GM23338 (cell line): ENCODE measurements at regions not wholly inside any gene's neighbourhood (a gene's known extent, or its start where the extent isn't known, plus 50 kb on each side); places are given as distances from the start of the nearest gene placed in this dataset.

Experiments used
- ATAC-seq: fragments of 200-7000 bp; cut with Tn5 transposase; 3 replicates; pipeline ENCODE4 v1.9.1; 2020
- DNase-seq: peaks from one replicate; pipeline ENCODE4 v3.0.0-alpha.2; 2015; ENCODE audit warnings: low spot score
- H2AFZ ChIP-seq: fragments of 200-600 bp; sonication (generic); 2 replicates; pipeline ENCODE4 v1.8.0; 2016; ENCODE audit warnings: antibody characterized with exemption, mild to moderate bottlenecking, moderate library complexity
- H3F3A ChIP-seq: fragments of 200-600 bp; sonication (generic); replicated peaks from 2 replicates; pipeline ENCODE4 v1.8.0; 2017; ENCODE audit warnings: antibody characterized with exemption, mixed run types, low read depth
- H3K27ac ChIP-seq: fragments of 200-600 bp; sonication (generic); 2 replicates; pipeline ENCODE4 v1.6.1; 2016; ENCODE audit warnings: low read depth
- H3K27me3 ChIP-seq: fragments of 200-600 bp; sonication (generic); 2 replicates; pipeline ENCODE4 v1.8.0; 2016; ENCODE audit warnings: mild to moderate bottlenecking, mixed run types, moderate library complexity; ENCODE audit not compliant: insufficient read depth
- H3K36me3 ChIP-seq: fragments of 200-600 bp; sonication (generic); 2 replicates; pipeline ENCODE4 v1.8.0; 2016; ENCODE audit warnings: mild to moderate bottlenecking; ENCODE audit not compliant: insufficient read depth
- H3K4me1 ChIP-seq: fragments of 200-600 bp; sonication (generic); 2 replicates; pipeline ENCODE4 v1.8.0; 2016; ENCODE audit warnings: mild to moderate bottlenecking, moderate library complexity; ENCODE audit not compliant: insufficient read depth
- H3K4me2 ChIP-seq: fragments of 200-600 bp; sonication (generic); 2 replicates; pipeline ENCODE4 v1.7.1; 2017; ENCODE audit warnings: mixed run types
- H3K4me3 ChIP-seq: fragments of 200-600 bp; sonication (generic); 2 replicates; pipeline ENCODE4 v1.6.1; 2016; ENCODE audit warnings: mixed run types
- H3K79me2 ChIP-seq: fragments of 200-600 bp; sonication (generic); replicated peaks from 2 replicates; pipeline ENCODE4 v1.8.0; 2017; ENCODE audit warnings: mild to moderate bottlenecking; ENCODE audit not compliant: insufficient read depth
- H3K9me2 ChIP-seq: fragments of 200-600 bp; sonication (generic); 2 replicates; pipeline ENCODE4 v1.8.0; 2017; ENCODE audit not compliant: insufficient read depth
- H4K20me1 ChIP-seq: fragments of 200-600 bp; sonication (generic); replicated peaks from 2 replicates; pipeline ENCODE4 v1.8.0; 2017; ENCODE audit warnings: mild to moderate bottlenecking; ENCODE audit not compliant: insufficient read depth
- H3K27ac Mint-ChIP-seq: 2 replicates; pipeline ENCODE4 v1.8.0; 2020; ENCODE audit warnings: inconsistent platforms, mild to moderate bottlenecking, moderate library complexity, mixed read lengths
- H3K27me3 Mint-ChIP-seq: 3 replicates; pipeline ENCODE4 v1.8.0; 2022; ENCODE audit warnings: low read depth, mild to moderate bottlenecking, moderate library complexity, mixed read lengths, inconsistent platforms; ENCODE audit not compliant: insufficient read depth, poor library complexity
- H3K36me3 Mint-ChIP-seq: 3 replicates; pipeline ENCODE4 v1.8.0; 2021; ENCODE audit warnings: low read depth, mild to moderate bottlenecking, inconsistent platforms, moderate library complexity, mixed read lengths
- H3K4me1 Mint-ChIP-seq: 3 replicates; pipeline ENCODE4 v1.8.0; 2020; ENCODE audit warnings: mild to moderate bottlenecking, inconsistent platforms, mixed read lengths
- H3K4me3 Mint-ChIP-seq: 3 replicates; pipeline ENCODE4 v1.8.0; 2021; ENCODE audit warnings: moderate library complexity, mild to moderate bottlenecking, inconsistent platforms, mixed read lengths
- H3K9me3 Mint-ChIP-seq: 3 replicates; pipeline ENCODE4 v1.8.0; 2020; ENCODE audit warnings: moderate library complexity, mild to moderate bottlenecking, inconsistent platforms, mixed read lengths
- CTCF ChIP-seq, 2 experiments: fragments of 200-600 bp in 1 of 2; sonication (generic) in 1 of 2; conservative IDR thresholded peaks; 2 replicates each; pipeline versions ENCODE4 v1.5.1 to v1.6.1; 2016 to 2017; ENCODE audit warnings: antibody characterized with exemption in 2 of 2, low read depth in 2 of 2, mild to moderate bottlenecking in 2 of 2, moderate library complexity in 1 of 2
- EZH2 ChIP-seq: fragments of 200-600 bp; sonication (generic); IDR thresholded peaks from one replicate; pipeline ENCODE4 v1.8.0; 2017; ENCODE audit warnings: antibody characterized with exemption, mild to moderate bottlenecking, low read depth; ENCODE audit not compliant: unreplicated experiment
- EZH2phosphoT487 ChIP-seq: fragments of 200-600 bp; sonication (generic); IDR thresholded peaks from one replicate; pipeline ENCODE4 v1.8.1; 2018; ENCODE audit warnings: antibody characterized with exemption; ENCODE audit not compliant: unreplicated experiment
- JUNB ChIP-seq: IDR thresholded peaks from one replicate; pipeline ENCODE4 v1.6.1; 2016; ENCODE audit warnings: antibody characterized with exemption; ENCODE audit not compliant: unreplicated experiment
- NANOG ChIP-seq: IDR thresholded peaks from 2 replicates; pipeline ENCODE4 v1.6.1; 2016; ENCODE audit warnings: antibody characterized with exemption, borderline replicate concordance
- POLR2AphosphoS5 ChIP-seq: IDR thresholded peaks from 2 replicates; pipeline ENCODE4 v1.6.1; 2016; ENCODE audit warnings: antibody characterized with exemption, low read depth
- REST ChIP-seq: IDR thresholded peaks from one replicate; pipeline ENCODE4 v1.6.1; 2018; ENCODE audit warnings: antibody characterized with exemption; ENCODE audit not compliant: unreplicated experiment
- ZNF114 ChIP-seq: fragments of 250-450 bp; sonication (Bioruptor Pico); IDR thresholded peaks from 2 replicates; pipeline ENCODE4 v1.5.0; 2020; ENCODE audit warnings: mild to moderate bottlenecking, moderate library complexity
- ZNF331 ChIP-seq: fragments of 250-450 bp; sonication (Bioruptor Pico); IDR thresholded peaks from 2 replicates; pipeline ENCODE4 v1.5.0; 2020; ENCODE audit warnings: low read depth, mild to moderate bottlenecking, moderate library complexity
- ZNF462 ChIP-seq: fragments of 250-450 bp; sonication (Bioruptor Pico); IDR thresholded peaks from 2 replicates; pipeline ENCODE4 v1.5.0; 2020; ENCODE audit warnings: mild to moderate bottlenecking, moderate library complexity

GRCh38 chr12:58378028-58378427 is 436.7 kb downstream of the ATP23 start (continued):
- TF ChIP-seq POLR2AphosphoS5, result no peak
- TF ChIP-seq EZH2phosphoT487, result no peak
- TF ChIP-seq REST, result no peak
- no peak for TF ChIP-seq ZNF331 (CRISPR knock-in tag)
- TF ChIP-seq NANOG, result no peak
- TF ChIP-seq ZNF114 (CRISPR knock-in tag), result no peak

- DNase-seq (no peak), ATAC-seq (no peak)
- Histone ChIP-seq H3K27me3 (no peaks in the 10 kb centered on the region), H3K4me2 (no peak overlapping the region), H3K9me2 (no peaks in the 10 kb centered on the region), H2AFZ (no peak overlapping the region; the same call in 1 of the 2 replicates), H3K27ac (no peak overlapping the region), H3K4me3 (no peak overlapping the region), H4K20me1 (no peaks in the 10 kb centered on the region), H3K4me1 (peaks cover 9% of the 10 kb centered on the region; the same call in 1 of the 2 replicates), H3K36me3 (no peaks in the 10 kb centered on the region), H3F3A (no peaks in the 10 kb centered on the region), H3K79me2 (no peaks in the 10 kb centered on the region)
- Mint-ChIP-seq H3K4me1 (peaks cover 8% of the 10 kb centered on the region; the same call in 2 of the 3 replicates), H3K9me3 (no peaks in the 10 kb centered on the region), H3K36me3 (no peaks in the 10 kb centered on the region), H3K27me3 (no peaks in the 10 kb centered on the region), H3K27ac (no peak overlapping the region), H3K4me3 (no peak overlapping the region)
- TF ChIP-seq NANOG (no peak), JUNB (no peak), ZNF462 (no peak), ZNF114 (CRISPR knock-in tag) (no peak), EZH2phosphoT487 (no peak), CTCF (conservative IDR thresholded peaks at IDR 0.05; ENCODE audit: low read depth in 2 of 2) (no peak), POLR2AphosphoS5 (no peak), EZH2 (no peak)
Measured at GRCh38 chr12:58381546-58381945, 440.2 kb downstream of the ATP23 start.
